GM19468 (cell line): ENCODE measurements at regions not wholly inside any gene's neighbourhood (a gene's known extent, or its start where the extent isn't known, plus 50 kb on each side); places are given as distances from the start of the nearest gene placed in this dataset.

ENCODE experiments used
- ATAC-seq: cut with Tn5 transposase; IDR thresholded peaks from one replicate; pipeline ENCODE4 v1.9.1; 2021; ENCODE audit warnings: mild to moderate bottlenecking, moderate library complexity, moderate number of reproducible peaks; ENCODE audit not compliant: unreplicated experiment; ENCODE audit errors: extremely low read depth

DNA sequence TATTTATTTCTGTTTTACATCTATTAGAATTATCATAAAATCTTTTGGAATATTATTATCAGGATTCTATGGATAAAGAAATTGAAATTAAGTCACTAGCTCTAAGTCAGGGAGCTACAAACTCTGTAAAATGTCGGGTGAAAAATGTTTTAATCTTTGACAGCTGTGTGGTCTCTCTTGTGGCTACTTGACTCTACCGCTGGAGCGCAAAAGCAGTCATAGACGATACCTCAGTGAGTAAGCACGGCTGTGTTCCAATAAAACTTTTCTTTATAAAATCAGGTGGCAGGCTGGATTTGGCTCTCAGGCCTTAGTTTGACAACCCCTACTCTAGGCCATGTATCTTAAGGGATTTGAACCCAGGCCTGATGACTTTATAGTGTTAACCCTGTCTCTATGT is 88.5 kb upstream of the PFN2 start:
- ATAC-seq: no peak

GRCh38 chr3:150057227-150057626 is 86.5 kb upstream of the PFN2 start:
- no peak for ATAC-seq

DNA sequence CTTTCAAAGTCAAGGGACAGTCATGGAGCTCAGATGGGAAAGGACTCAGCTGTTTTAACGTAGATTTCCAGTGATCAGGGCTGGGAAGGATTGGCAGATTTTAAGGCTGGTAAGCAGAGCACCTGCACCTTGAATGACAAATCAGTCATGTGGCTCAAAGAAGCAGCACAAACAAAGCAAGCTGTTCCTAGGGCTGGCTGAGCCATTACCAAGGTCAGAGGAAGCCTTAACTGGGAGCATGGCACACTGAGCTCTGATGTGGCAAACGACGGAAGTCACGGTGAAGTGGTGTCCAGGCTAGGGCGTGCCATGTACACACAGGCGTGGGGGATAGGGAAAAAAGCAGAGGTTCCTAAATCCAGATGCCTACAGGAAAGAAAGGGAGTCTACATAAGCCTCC is 84.6 kb upstream of the PFN2 start:
- no peak for ATAC-seq

DNA sequence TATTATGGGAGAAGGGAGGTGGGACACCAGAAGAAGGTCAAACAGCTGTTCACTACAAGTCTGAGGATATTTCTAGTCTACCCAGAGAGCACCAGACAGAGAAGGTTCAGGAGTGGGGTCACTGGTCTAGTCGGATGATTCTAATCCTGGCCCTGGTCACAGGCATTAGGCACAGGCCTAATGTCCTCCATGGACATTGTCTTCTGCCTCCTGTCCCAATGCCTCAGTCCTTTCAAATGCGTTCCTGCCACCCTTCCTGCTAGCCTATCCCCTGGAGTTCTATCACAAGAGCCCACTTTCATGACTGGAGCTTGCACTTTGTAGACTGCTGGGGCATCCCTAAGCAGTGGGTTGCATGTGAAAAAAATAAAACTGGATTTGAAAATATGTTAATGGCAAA is 83.9 kb upstream of the PFN2 start:
- no peak for ATAC-seq

DNA sequence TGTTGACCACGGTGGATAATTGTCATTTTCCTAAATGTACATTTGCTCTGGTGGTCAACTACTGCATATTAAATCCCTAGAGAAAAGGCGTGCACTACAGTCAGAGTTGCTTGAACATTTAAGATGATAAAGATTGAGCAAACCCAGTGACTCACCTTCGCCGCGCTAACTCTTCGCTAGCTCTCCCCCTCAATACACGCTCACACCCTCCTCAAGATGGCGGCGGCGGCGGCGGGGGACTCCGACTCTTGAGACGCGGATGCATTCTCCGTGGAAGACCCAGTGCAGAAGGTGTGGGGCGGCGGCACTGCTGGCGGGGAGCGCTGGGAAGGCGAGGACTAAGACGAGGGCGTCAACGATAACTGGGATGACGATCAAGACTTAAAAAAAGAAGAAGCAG is 79.8 kb upstream of the PFN2 start:
- no peak for ATAC-seq

GRCh38 chr3:150049317-150049716 is 78.6 kb upstream of the PFN2 start:
- no peak for ATAC-seq

DNA sequence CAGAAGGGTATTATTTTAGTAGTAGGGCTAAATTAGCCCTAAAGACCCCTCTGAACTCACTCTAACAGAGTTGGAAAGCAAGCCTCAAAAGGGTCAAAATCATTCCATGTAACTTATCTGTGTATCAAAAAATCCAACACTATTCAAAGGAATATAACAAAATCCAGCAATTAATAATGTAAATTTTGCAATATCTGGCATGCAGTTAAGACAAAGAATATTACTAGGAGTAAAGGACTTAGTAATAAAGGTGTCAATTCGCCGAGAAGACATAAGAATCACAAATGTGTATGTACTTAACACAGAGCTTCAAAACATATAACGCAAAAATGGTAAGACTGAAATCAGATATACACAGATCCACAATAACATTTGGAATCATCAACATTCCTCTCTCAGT is 71.2 kb upstream of the PFN2 start:
- no peak for ATAC-seq

DNA sequence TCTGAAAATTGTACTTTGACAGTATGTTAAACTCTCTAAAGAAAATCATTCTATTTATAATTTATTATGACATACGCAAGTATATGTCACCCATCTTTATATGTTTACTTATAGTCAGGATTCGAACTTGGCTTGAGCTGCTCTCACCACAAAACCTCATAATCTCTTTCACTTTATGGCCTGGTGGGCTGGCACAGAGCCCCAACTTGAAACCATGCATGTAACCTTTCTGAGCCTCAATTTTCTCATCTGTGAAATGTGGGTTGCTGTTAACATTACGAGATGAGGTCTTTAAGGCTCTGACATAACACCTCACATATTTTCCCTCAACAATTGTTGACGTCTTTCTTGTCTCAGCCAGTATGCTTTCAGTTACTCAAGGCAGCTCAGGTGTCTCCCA is 69.4 kb upstream of the PFN2 start:
- ATAC-seq: no peak

GRCh38 chr3:150038830-150039229 is 68.1 kb upstream of the PFN2 start:
- ATAC-seq: no peak

GRCh38 chr3:150036780-150037179 is 66.1 kb upstream of the PFN2 start:
- no peak for ATAC-seq

GRCh38 chr3:150035910-150036612 is 65.4 kb upstream of the PFN2 start:
- no peak for ATAC-seq

DNA sequence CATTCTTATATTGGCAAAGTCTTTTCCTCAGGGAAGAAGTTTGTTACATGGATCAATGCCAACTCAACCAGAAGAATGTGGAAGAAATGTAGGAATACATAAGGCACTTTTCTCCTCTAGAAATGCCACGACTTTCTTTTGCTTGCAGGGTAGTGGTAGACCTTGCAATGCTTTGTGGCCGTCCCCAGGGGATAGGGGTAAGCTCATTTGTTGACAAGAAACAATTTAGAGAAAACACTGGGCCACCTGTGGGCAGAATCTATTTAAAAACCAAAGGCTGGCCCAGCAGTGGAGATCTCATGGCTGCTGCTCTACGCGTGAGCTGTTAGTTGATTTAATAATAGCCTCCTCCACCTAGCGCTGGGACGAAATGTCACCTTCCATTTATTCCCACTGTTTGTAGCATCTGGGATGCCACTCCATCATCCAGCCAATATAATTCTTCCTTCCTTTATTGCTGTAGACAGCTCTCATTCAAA is 64.6 kb upstream of the PFN2 start:
- ATAC-seq: no peak

- no peak for ATAC-seq
Observed at GRCh38 chr3:150033721-150034120, 63.0 kb upstream of the PFN2 start.

DNA sequence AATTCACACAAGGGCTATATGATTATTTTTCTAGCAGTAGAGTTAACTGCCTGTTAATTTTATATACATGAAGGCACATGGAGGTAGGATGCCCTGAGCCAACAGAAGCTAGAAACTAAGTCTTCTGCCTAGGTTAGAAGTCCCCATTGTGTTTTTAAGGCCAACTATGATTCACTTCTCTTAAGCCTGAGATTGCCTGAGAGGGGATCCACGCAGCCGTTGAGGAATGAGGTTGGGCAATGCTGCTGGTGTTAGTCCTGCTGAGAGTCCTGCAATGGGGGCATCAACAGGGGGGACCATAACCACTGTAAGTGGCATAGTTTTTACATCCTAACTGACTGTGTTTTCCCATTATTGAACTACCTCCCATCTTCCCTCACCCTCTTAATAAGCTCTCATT is 60.1 kb upstream of the PFN2 start:
- no peak for ATAC-seq

DNA sequence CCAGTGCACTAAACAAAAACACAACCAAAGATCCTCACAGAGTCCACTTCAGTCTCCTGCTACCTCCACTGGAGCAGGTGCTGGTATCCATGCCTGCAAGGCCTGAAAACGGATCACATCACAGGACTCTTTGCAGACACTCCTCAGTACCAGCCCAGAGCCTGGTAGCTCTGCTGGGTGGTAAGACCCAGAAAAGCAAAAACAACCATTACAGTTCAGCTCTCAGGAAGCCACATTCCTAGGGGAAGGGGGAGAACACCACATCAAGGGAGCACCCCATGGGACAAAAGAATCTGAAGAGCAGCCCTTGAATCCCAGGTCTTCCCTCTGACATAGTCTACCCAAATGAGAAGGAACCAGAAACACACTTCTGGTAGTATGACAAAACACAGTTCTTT is 52.5 kb upstream of the PFN2 start:
- ATAC-seq: no peak

DNA sequence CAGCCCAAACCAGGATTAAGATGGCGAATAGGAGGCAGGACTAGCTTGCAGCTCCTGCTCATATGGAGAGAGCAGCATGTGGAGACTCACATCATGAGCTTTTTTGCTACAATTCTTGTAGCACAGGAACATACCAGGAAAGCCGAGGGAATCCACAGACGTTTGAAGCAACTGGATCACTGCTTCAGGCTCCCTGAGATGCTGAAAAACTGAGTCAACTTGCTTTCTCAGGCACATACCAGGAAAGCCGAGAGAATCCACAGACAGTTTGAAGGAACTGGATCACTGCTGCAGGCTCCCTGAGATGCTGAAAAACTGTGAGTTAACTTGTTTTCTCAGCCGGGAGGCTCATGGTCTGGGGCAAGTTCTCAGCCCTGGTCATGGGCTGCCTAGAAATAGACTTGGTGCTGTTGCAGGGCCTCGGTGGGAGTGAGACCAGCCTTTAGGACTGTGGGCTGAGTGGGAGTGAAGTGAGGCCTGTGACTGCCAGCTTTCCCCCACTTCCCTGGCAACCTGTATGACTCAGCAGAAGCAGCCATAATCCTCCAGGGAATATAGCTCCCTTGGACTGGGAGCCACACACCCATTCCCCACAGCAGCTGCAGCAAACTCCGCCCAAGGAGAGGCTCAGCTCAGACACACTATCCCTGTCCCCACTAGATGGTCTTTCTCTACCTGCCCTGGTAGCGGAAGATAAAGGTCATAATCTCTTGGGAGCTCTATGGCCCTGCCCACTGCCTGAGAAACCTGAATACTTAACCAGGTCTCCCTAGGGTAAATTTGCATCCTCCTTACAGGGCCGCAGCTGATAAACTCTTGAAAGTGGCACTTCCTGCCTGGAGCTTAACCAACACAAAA is 51.9 kb upstream of the PFN2 start:
- ATAC-seq: peak; percentile 32

DNA sequence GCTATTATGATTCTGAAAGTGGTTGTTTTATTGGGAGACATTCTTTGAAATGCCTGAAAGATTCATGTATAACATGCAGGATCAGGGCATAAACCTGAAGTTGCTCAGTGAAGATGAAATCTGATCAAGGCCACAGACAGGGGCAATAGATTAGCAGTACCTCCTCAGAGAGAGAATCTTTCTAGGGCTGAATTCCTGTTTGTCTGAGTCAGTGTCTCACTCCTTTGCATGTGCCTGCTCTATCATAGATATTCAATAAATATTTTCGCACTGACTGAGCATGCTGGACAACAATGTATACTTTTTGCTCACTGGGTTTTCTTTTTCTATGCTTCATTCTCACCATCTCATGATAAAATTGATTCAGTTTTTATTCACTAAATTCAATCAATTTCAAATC is 49.8 kb upstream of the PFN2 start:
- ATAC-seq: no peak
